Forelimb muscle (tissue), 1 donor: ENCODE measurements at regions not wholly inside any gene's neighbourhood (a gene's known extent, or its start where the extent isn't known, plus 50 kb on each side); places are given as distances from the start of the nearest gene placed in this dataset.
A peak's percentile ranks its signal among the peaks of the same experiment; 100 is the strongest.

Experiments used
- DNase-seq: peaks from one replicate; pipeline ENCODE4 v3.0.0-alpha.2; 2013; ENCODE audit warnings: low read depth

GRCh38 chr21:38933731-38934130, 128.0 kb downstream of the ETS2 start:
- no peak for DNase-seq

DNA sequence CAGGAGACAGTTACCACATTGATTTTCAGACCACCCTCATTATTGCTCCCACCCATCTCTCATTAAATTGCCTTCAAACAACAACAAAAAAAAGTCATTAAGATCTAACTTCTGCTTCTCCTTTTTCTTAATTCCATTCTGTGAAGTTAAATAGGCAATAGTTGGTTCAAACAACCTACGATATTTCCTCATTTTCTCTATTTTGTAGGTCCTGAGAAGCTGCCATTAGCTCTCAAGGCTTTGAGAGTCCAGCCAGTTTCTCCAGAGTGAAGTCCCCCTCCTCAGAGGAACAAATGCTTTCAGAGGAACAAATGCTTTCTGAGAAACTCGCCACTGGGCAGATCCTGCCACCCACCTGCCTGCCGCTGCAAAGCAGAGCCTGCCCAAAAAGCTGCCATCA, 125.6 kb downstream of the ETS2 start:
- no peak for DNase-seq

- DNase-seq, result no peak
Observed at GRCh38 chr21:38930853-38931252, 125.1 kb downstream of the ETS2 start.

DNA sequence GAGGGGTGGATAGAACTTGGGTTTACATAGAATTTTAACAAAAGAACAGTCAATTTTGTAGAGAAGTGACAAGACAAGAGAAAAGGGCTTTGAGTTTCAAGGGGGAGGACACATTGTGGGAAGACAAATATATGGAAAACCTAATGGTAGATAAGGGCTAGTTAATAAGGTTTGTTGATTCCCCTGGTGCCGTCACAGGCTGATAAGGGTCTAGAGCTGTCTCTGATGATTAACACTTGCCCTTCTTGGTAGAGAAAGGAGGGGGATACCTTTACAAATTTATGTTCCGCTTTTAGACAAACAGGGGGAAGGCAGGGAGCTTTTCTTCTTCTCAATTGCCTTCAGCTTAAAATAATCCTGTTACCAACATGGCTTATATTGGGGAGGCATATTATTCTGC, 124.3 kb downstream of the ETS2 start:
- no peak for DNase-seq

DNA sequence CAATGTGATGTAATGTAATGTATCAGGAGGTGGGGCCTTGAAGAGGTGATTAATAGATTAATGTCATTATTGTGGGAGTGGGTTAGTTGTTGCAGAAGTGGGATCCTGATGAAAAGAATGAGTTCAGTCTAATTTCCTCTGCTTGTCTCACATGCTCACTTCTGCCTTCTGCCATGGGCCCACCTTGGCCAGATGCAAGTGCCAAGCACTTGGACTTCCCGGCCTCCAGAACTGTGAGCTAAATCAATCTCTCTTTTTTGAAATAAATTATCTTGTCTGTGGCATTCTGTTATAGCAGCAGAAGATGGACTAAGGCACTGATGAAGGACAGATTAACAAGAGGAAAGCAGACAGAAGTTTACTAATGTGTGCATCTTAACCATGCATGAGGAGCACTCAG, 123.9 kb downstream of the ETS2 start:
- no peak for DNase-seq

- no peak for DNase-seq
Observed at GRCh38 chr21:38929142-38929541, 123.4 kb downstream of the ETS2 start.

GRCh38 chr21:38927776-38928175, 122.0 kb downstream of the ETS2 start:
- no peak for DNase-seq

GRCh38 chr21:38925923-38926322, 120.2 kb downstream of the ETS2 start:
- peak; percentile 85 for DNase-seq

- no peak for DNase-seq
Observed at GRCh38 chr21:38925478-38925877, 119.7 kb downstream of the ETS2 start.

DNA sequence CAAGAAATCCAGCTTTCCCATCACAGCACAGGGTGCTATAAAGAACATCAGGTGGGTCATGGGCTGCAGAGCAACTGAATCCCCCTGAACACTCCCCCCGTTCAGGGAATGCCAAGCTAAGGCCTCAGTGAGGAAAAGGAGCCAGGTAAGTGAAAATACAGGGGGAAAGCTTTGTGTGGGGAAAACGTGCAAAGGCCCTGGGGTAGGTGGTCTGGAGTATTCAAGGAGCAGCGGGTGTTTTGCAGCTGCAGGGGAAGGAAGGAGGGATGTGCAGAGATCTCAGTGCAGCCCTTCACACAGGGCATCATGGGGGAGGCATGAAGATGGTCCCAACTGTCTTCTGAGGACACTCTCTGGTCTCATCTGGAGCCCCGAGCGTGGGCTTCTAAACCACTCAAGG, 119.2 kb downstream of the ETS2 start:
- no peak for DNase-seq

- no peak for DNase-seq
Observed at GRCh38 chr21:38923429-38923828, 117.7 kb downstream of the ETS2 start.

DNA sequence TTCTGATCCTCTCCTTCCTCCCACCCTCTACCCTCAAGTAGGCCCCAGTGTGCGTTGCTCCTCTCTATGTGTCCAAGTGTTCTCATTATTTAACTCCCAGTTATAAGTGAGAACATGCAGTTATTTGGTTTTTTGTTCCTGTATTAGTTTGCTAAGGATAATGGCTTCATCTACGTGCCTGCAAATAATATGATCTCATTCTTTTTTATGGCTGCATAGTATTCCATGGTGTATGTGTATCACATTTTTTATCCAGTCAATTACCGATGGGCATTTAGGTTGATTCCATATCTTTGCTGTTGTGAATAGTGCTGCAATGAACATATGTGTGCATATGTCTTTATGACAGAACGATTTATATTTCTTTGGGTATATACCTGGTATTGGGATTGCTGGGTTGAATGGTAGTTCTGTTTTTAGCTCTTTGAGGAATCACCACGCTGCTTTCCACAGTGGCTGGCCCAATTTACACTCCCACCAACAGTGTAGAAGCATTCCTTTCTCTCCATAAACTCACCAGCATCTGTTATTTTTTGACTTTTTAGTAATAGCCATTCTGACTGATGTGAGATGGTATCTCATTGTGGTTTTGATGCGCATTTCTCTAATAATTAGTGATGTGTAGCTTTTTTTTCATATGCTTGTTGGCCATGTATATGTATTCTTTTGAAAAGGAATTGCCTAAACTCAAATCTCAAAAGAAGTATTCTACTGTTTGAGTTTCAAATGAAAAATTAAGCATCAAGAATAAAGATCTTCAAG, 116.9 kb downstream of the ETS2 start:
- DNase-seq, result no peak

GRCh38 chr21:38921511-38922251, 116.0 kb downstream of the ETS2 start:
- no peak for DNase-seq

DNA sequence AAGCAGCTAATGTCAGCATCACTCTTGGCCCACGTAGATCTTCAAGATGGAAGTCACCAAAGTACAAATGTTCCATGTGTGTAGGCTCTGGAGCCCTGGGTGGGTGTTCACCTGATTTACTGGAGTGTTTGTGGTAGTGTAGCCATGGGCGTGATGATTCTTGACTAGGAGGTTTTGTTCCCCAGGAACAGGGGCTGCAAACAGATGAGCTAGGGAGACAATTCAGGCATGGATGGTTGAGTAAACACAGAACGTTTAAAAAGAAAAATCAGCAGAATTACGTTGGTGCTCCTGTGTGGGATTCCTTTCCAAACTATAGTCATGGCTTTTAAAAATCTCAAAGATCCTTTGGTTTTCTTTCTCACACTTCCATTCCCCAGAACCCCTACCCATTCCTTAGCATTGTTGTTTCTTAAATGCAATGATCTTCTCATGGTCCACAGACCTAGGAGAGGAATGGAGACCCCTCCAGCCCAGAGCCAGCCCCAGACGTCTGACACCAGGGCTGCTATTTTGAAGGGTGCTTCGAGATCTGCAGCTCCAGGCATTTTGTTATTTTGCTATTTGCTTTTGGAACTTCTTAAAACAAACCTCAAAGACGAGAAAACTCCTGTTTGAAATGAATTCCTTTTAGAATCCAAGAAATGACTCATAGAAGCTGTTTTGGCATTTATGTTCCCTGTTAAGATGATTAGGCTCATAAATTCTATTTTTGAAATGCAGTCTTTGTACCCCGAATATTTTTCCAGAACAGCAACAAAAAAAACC, 115.1 kb downstream of the ETS2 start:
- DNase-seq, result no peak

DNA sequence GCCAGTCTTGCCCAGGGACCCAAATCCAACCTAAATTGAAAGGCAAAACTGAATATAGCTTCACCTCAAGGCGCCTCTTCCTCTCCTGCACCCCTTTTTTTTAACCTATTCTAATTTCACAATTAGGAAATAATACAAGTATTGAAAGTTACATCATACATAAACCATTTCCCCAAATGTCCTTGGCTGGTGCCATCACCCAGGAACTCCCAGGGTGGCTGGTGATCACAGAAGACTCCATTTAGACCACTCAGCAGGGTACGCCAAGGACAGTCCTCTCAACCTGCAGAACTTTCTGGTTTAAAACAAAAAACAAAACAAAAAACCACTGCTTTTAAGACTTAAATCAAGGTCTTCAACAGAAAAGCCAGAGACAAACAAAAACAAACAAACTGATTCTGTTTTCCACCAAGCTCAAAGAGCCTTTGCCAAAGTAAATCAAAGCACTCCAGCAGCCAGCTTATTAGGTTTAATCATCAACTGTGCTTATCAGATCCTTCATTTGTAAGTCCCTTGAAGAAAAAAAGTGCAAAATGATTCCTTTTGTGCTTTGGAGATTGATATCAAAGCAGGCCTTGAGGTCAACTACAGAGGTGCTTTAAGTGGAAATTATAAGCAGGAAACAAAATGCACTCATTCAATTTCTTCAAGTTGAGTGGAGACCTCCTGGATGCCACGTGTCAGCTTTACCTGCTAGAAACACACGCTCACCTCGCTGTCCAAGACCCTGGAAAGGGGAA, 113.0 kb downstream of the ETS2 start:
- no peak for DNase-seq

DNA sequence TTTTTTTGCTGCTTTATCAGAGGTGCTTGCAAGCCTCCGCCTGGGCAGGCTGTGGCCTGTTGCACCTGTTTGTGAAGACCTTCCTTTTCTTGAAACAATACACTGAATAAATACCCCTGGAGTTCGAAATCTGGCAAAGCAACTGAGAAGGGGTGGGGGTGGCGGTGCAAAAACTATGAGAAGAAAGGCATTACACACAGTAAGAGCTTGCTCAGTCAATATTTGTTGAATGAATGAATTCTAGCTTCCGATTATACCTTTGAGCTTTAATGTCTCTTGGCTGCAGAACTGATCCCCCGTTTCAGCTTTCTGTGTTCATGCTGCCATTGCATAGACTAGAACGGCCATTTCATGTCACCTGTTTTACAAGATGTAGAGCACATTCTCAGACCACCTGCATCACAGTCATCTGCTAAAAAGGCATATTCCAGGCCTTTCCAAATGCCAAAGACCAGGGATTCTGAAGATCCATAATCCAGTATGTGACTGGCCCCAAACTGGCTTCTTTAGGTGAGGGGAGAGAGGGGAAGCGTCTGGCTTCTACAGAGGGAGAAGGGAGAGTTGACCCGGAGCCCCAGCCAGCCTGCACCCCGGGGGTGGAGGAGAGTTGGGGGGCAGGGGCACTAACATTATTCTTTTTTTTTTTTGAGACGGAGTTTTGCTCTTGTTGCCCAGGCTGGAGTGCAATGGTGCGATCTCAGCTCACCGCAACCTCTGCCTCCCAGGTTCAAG, 111.5 kb downstream of the ETS2 start:
- DNase-seq, result no peak

- DNase-seq, result no peak
Observed at GRCh38 chr21:38916214-38916964, 110.7 kb downstream of the ETS2 start.

- no peak for DNase-seq
Observed at GRCh38 chr21:38915546-38915945, 109.8 kb downstream of the ETS2 start.

DNA sequence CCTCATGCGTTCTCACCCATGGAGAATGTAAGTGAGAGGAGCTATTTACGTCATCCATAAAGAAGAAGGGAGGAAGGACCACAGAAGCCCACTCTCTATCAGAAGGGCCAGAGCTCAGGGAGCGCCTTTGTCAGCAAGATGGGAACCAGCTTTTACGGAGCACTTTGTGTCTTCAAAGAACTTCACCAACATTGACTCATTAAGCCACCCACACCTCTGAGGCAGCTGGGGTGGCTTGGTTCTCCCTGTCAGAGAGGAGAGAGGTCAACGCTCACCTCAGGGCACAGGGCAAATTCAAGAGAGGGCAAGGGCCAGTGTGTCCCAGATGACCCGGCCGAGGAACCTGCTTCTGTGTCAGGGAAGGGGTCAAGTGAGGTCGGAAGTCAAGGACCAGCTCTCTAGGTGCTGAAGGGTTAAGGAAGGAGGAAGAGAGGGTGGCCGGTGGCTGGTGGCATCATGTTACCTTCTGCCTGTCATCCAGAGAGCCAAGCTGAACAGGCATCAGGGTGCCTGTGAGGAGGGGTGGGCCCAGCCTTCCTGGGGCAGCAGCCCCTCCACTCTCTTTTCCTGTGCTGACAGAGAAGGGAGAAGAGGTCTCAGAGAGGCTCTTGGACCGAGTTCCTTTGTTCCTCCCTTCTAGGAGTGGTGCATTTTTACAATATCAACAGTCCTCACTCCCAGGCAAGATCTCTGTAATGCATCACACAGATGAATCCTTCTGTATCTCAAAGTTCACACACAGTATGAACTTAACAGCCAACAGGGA, 109.0 kb downstream of the ETS2 start:
- DNase-seq, result no peak
